ENCODE measurements at regions not wholly inside any gene's neighbourhood (a gene's known extent, or its start where the extent isn't known, plus 50 kb on each side); places are given as distances from the start of the nearest gene placed in this dataset.

GRCh38 chr2:57890464-57890863 is 156.1 kb upstream of the VRK2 start:
- no peaks in the 10 kb centered on the region for H3K9me3 Mint-ChIP-seq
- no peak overlapping the region for H2BK15ac ChIP-seq (ENCODE audit: low read depth, low read length)
- no peak for DNase-seq

More at GRCh38 chr2:57890464-57890863, 156.1 kb upstream of the VRK2 start:
- no peak overlapping the region for H2BK120ac ChIP-seq (ENCODE audit: low read depth, low read length, poor library complexity, severe bottlenecking)
- no peak overlapping the region for H3T11ph ChIP-seq (ENCODE audit: low read length)
- H3K9me3 ChIP-seq (ENCODE audit: control insufficient read depth, low read depth, low read length), result no peaks in the 10 kb centered on the region
- no peak overlapping the region for H3K18ac ChIP-seq (ENCODE audit: insufficient read length, low read depth, low read length)
- H3K9ac ChIP-seq (ENCODE audit: extremely low read depth, insufficient read length, low read length), result no peak overlapping the region
- no peak overlapping the region for H2BK20ac ChIP-seq (ENCODE audit: low read depth, low read length, poor library complexity, severe bottlenecking)
- H4K20me1 ChIP-seq (ENCODE audit: control insufficient read depth, insufficient read depth, insufficient read length), result no peaks in the 10 kb centered on the region
- H3K27ac ChIP-seq (ENCODE audit: insufficient read length, low read depth, low read length), result no peak overlapping the region
- H2BK5ac ChIP-seq (ENCODE audit: insufficient read length, low read length), result no peak overlapping the region
- H4K5ac ChIP-seq (ENCODE audit: insufficient read length, low read depth, low read length), result no peak overlapping the region
- H3K4me3 Mint-ChIP-seq, result no peak overlapping the region
- H3K4me1 Mint-ChIP-seq, result peaks cover 2 to 8% of the 10 kb centered on the region in 2 experiments; a peak in 2 of 4 replicates
- no peak overlapping the region for H2BK12ac ChIP-seq (ENCODE audit: insufficient read length, low read depth, low read length)
- H3K23me2 ChIP-seq (ENCODE audit: insufficient read length, low read depth, low read length, poor library complexity, severe bottlenecking), result no peaks in the 10 kb centered on the region
- no peaks in the 10 kb centered on the region for H3K79me1 ChIP-seq (ENCODE audit: insufficient read depth, low read depth, low read length, poor library complexity, severe bottlenecking)
- H3K27ac Mint-ChIP-seq, result no peak overlapping the region
- no peaks in the 10 kb centered on the region for H3K27me3 Mint-ChIP-seq (ENCODE audit: low read depth)
- H2AFZ ChIP-seq (ENCODE audit: low read length), result no peak overlapping the region
- no peaks in the 10 kb centered on the region for H3K36me3 Mint-ChIP-seq (ENCODE audit: insufficient read depth in 1 of 3, low read depth in 3 of 3)
- H3K23ac ChIP-seq (ENCODE audit: insufficient read length, low read depth, low read length), result no peak overlapping the region
- H3K56ac ChIP-seq (ENCODE audit: insufficient read length, low read depth, low read length), result no peak overlapping the region
- H3K79me2 ChIP-seq (ENCODE audit: insufficient read depth, low read length), result no peaks in the 10 kb centered on the region
- H3K4me2 ChIP-seq (ENCODE audit: insufficient read depth, insufficient read length, low read length), result no peak overlapping the region
- TF ChIP-seq, protein P1, sequence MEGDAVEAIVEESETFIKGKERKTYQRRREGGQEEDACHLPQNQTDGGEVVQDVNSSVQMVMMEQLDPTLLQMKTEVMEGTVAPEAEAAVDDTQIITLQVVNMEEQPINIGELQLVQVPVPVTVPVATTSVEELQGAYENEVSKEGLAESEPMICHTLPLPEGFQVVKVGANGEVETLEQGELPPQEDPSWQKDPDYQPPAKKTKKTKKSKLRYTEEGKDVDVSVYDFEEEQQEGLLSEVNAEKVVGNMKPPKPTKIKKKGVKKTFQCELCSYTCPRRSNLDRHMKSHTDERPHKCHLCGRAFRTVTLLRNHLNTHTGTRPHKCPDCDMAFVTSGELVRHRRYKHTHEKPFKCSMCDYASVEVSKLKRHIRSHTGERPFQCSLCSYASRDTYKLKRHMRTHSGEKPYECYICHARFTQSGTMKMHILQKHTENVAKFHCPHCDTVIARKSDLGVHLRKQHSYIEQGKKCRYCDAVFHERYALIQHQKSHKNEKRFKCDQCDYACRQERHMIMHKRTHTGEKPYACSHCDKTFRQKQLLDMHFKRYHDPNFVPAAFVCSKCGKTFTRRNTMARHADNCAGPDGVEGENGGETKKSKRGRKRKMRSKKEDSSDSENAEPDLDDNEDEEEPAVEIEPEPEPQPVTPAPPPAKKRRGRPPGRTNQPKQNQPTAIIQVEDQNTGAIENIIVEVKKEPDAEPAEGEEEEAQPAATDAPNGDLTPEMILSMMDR (conservative IDR thresholded peaks at IDR 0.05), result no peak
- H3K27me3 ChIP-seq (ENCODE audit: insufficient read depth, low read length), result no peaks in the 10 kb centered on the region
- no peak overlapping the region for H4K91ac ChIP-seq (ENCODE audit: insufficient read length, low read depth, low read length)
- H3K4me1 ChIP-seq (ENCODE audit: insufficient read depth, low read length), result no peaks in the 10 kb centered on the region
- no peak overlapping the region for H4K8ac ChIP-seq (replicated peaks; ENCODE audit: insufficient read length, low read depth, low read length)
- H3K4ac ChIP-seq (ENCODE audit: low read depth, low read length), result no peak overlapping the region
- no peak overlapping the region for H2AK5ac ChIP-seq (ENCODE audit: insufficient read length, low read length)
- H3K14ac ChIP-seq (ENCODE audit: insufficient read depth, low read length), result no peak overlapping the region

Measured in H9 (cell line).